ENCODE measurements at regions not wholly inside any gene's neighbourhood (a gene's known extent, or its start where the extent isn't known, plus 50 kb on each side); places are given as distances from the start of the nearest gene placed in this dataset.

GRCh38 chr1:219749370-219749769 is 136.5 kb upstream of the ZC3H11B start:
- intact Hi-C loops (cut with micrococcal nuclease) = no loop called here
- no peaks in the 10 kb centered on the region for H3K27me3 Mint-ChIP-seq
- no peaks in the 10 kb centered on the region for H3K4me1 Mint-ChIP-seq (ENCODE audit: low read depth)
- H3K36me3 Mint-ChIP-seq (ENCODE audit: low read depth) = no peaks in the 10 kb centered on the region
- H3K27ac Mint-ChIP-seq = no peak overlapping the region
- no peak overlapping the region for H3K4me3 Mint-ChIP-seq
- H3K9me3 Mint-ChIP-seq = no peaks in the 10 kb centered on the region

- Mint-ChIP-seq H3K4me3 (no peak overlapping the region), H3K36me3 (ENCODE audit: low read depth) (no peaks in the 10 kb centered on the region), H3K27ac (no peak overlapping the region), H3K4me1 (ENCODE audit: low read depth) (no peaks in the 10 kb centered on the region), H3K9me3 (no peaks in the 10 kb centered on the region), H3K27me3 (no peaks in the 10 kb centered on the region)
- intact Hi-C loops (cut with micrococcal nuclease) = no loop called here
Observed at GRCh38 chr1:219746141-219746540, 133.2 kb upstream of the ZC3H11B start.

- intact Hi-C loops (cut with micrococcal nuclease) = no loop called here
- Mint-ChIP-seq H3K4me3 (no peak overlapping the region), H3K27me3 (no peaks in the 10 kb centered on the region), H3K9me3 (no peaks in the 10 kb centered on the region), H3K4me1 (ENCODE audit: low read depth) (no peaks in the 10 kb centered on the region), H3K36me3 (ENCODE audit: low read depth) (no peaks in the 10 kb centered on the region), H3K27ac (no peak overlapping the region)
Observed at GRCh38 chr1:219744652-219745469, 132.0 kb upstream of the ZC3H11B start.

- Mint-ChIP-seq H3K4me1 (ENCODE audit: low read depth) (no peaks in the 10 kb centered on the region), H3K36me3 (ENCODE audit: low read depth) (no peaks in the 10 kb centered on the region), H3K27me3 (no peaks in the 10 kb centered on the region), H3K9me3 (peaks cover 8% of the 10 kb centered on the region), H3K27ac (no peak overlapping the region), H3K4me3 (no peak overlapping the region)
- intact Hi-C loops (cut with micrococcal nuclease) = no loop called here
Observed at GRCh38 chr1:219741011-219741970, 128.4 kb upstream of the ZC3H11B start.

- Mint-ChIP-seq H3K27me3 (no peaks in the 10 kb centered on the region), H3K36me3 (ENCODE audit: low read depth) (no peaks in the 10 kb centered on the region), H3K27ac (no peak overlapping the region), H3K4me3 (no peak overlapping the region), H3K9me3 (peaks cover 34% of the 10 kb centered on the region), H3K4me1 (ENCODE audit: low read depth) (no peaks in the 10 kb centered on the region)
- intact Hi-C loops (cut with micrococcal nuclease) = no loop called here
Observed at GRCh38 chr1:219733511-219734174, 120.7 kb upstream of the ZC3H11B start.

- Mint-ChIP-seq H3K27ac (no peak overlapping the region), H3K4me1 (ENCODE audit: low read depth) (no peaks in the 10 kb centered on the region), H3K9me3 (peaks cover 40% of the 10 kb centered on the region), H3K36me3 (ENCODE audit: low read depth) (no peaks in the 10 kb centered on the region), H3K27me3 (no peaks in the 10 kb centered on the region), H3K4me3 (no peak overlapping the region)
- intact Hi-C loops (cut with micrococcal nuclease) = no loop called here
Observed at GRCh38 chr1:219732814-219733491, 120.0 kb upstream of the ZC3H11B start.

GRCh38 chr1:219731771-219732170 is 118.9 kb upstream of the ZC3H11B start:
- no peak overlapping the region for H3K4me3 Mint-ChIP-seq
- no peaks in the 10 kb centered on the region for H3K36me3 Mint-ChIP-seq (ENCODE audit: low read depth)
- H3K27ac Mint-ChIP-seq = no peak overlapping the region
- H3K9me3 Mint-ChIP-seq = peaks cover 44% of the 10 kb centered on the region
- no peaks in the 10 kb centered on the region for H3K4me1 Mint-ChIP-seq (ENCODE audit: low read depth)
- intact Hi-C loops (cut with micrococcal nuclease) = no loop called here
- no peaks in the 10 kb centered on the region for H3K27me3 Mint-ChIP-seq

- no peaks in the 10 kb centered on the region for H3K36me3 Mint-ChIP-seq (ENCODE audit: low read depth)
- H3K27ac Mint-ChIP-seq = no peak overlapping the region
- no peaks in the 10 kb centered on the region for H3K27me3 Mint-ChIP-seq
- H3K9me3 Mint-ChIP-seq = peaks cover 59% of the 10 kb centered on the region
- no peak overlapping the region for H3K4me3 Mint-ChIP-seq
- no peaks in the 10 kb centered on the region for H3K4me1 Mint-ChIP-seq (ENCODE audit: low read depth)
- intact Hi-C loops (cut with micrococcal nuclease) = no loop called here
Observed at GRCh38 chr1:219726480-219727272, 113.8 kb upstream of the ZC3H11B start.

GRCh38 chr1:219724440-219724839 is 111.5 kb upstream of the ZC3H11B start:
- intact Hi-C loops (cut with micrococcal nuclease) = no loop called here
- H3K27me3 Mint-ChIP-seq = no peaks in the 10 kb centered on the region
- no peaks in the 10 kb centered on the region for H3K36me3 Mint-ChIP-seq (ENCODE audit: low read depth)
- peaks cover 59% of the 10 kb centered on the region for H3K9me3 Mint-ChIP-seq
- H3K4me1 Mint-ChIP-seq (ENCODE audit: low read depth) = no peaks in the 10 kb centered on the region
- H3K4me3 Mint-ChIP-seq = no peak overlapping the region
- no peak overlapping the region for H3K27ac Mint-ChIP-seq

- H3K36me3 Mint-ChIP-seq (ENCODE audit: low read depth) = no peaks in the 10 kb centered on the region
- no peak overlapping the region for H3K4me3 Mint-ChIP-seq
- no peaks in the 10 kb centered on the region for H3K27me3 Mint-ChIP-seq
- H3K9me3 Mint-ChIP-seq = peaks cover 8% of the 10 kb centered on the region
- no peak overlapping the region for H3K27ac Mint-ChIP-seq
- intact Hi-C loops (cut with micrococcal nuclease) = no loop called here
- no peaks in the 10 kb centered on the region for H3K4me1 Mint-ChIP-seq (ENCODE audit: low read depth)
Observed at GRCh38 chr1:219717536-219717935, 104.6 kb upstream of the ZC3H11B start.

- no peak overlapping the region for H3K27ac Mint-ChIP-seq
- no peaks in the 10 kb centered on the region for H3K4me1 Mint-ChIP-seq (ENCODE audit: low read depth)
Observed at GRCh38 chr1:219716611-219717114, 103.8 kb upstream of the ZC3H11B start.

GRCh38 chr1:219713981-219714381 is 101.1 kb upstream of the ZC3H11B start:
- no peaks in the 10 kb centered on the region for H3K4me1 Mint-ChIP-seq (ENCODE audit: low read depth)
- intact Hi-C loops (cut with micrococcal nuclease) = no loop called here
- H3K9me3 Mint-ChIP-seq = peaks cover 8% of the 10 kb centered on the region
- H3K36me3 Mint-ChIP-seq (ENCODE audit: low read depth) = no peaks in the 10 kb centered on the region
- H3K27me3 Mint-ChIP-seq = no peaks in the 10 kb centered on the region
- no peak overlapping the region for H3K4me3 Mint-ChIP-seq
- H3K27ac Mint-ChIP-seq = no peak overlapping the region

More at GRCh38 chr1:219716611-219717114, 103.8 kb upstream of the ZC3H11B start:
- Mint-ChIP-seq H3K4me3 (no peak overlapping the region), H3K27me3 (no peaks in the 10 kb centered on the region), H3K36me3 (ENCODE audit: low read depth) (no peaks in the 10 kb centered on the region), H3K9me3 (peaks cover 8% of the 10 kb centered on the region)
- intact Hi-C loops (cut with micrococcal nuclease) = no loop called here

GRCh38 chr1:219712506-219712905 is 99.6 kb upstream of the ZC3H11B start:
- Mint-ChIP-seq H3K4me1 (ENCODE audit: low read depth) (no peaks in the 10 kb centered on the region), H3K9me3 (no peaks in the 10 kb centered on the region), H3K27ac (no peak overlapping the region), H3K4me3 (no peak overlapping the region), H3K27me3 (no peaks in the 10 kb centered on the region), H3K36me3 (ENCODE audit: low read depth) (no peaks in the 10 kb centered on the region)
- intact Hi-C loops (cut with micrococcal nuclease) = no loop called here

Measured in dendritic cell treated with granulocyte-macrophage colony-stimulating factor and Interleukin-4, amounts not matched to agents 40 ng/mL and 50 ng/mL, for 4 days (primary cell).